GM12891 (cell line): ENCODE measurements at regions not wholly inside any gene's neighbourhood (a gene's known extent, or its start where the extent isn't known, plus 50 kb on each side); places are given as distances from the start of the nearest gene placed in this dataset.

ENCODE experiments used
- POLR2A ChIP-seq: IDR thresholded peaks from 2 replicates; pipeline ENCODE4 v1.6.1; 2011; ENCODE audit warnings: low read depth, low read length, control low read depth
- POLR2AphosphoS5 ChIP-seq: IDR thresholded peaks from 2 replicates; pipeline ENCODE4 v1.6.1; 2011; ENCODE audit warnings: low read depth, low read length, control low read depth
- TAF1 ChIP-seq: IDR thresholded peaks from 2 replicates; pipeline ENCODE4 v1.6.1; 2011; ENCODE audit warnings: low read depth, low read length, control low read depth

GRCh38 chr3:102179326-102180177, 255.3 kb upstream of the ZPLD1 start:
- no peak for TF ChIP-seq POLR2A
- TF ChIP-seq POLR2AphosphoS5 = no peak
- TF ChIP-seq TAF1 = no peak
